HuH-7 (cell line): ENCODE measurements at regions not wholly inside any gene's neighbourhood (a gene's known extent, or its start where the extent isn't known, plus 50 kb on each side); places are given as distances from the start of the nearest gene placed in this dataset.
"Not testable (repeated sequence)": the region's sequence is repeated elsewhere in the genome, so short reads cannot be mapped to it uniquely, and the experiment has no call there.

Source experiments
- DNase-seq: peaks from one replicate; pipeline ENCODE4 v3.0.0; 2011; ENCODE audit warnings: low spot score

DNA sequence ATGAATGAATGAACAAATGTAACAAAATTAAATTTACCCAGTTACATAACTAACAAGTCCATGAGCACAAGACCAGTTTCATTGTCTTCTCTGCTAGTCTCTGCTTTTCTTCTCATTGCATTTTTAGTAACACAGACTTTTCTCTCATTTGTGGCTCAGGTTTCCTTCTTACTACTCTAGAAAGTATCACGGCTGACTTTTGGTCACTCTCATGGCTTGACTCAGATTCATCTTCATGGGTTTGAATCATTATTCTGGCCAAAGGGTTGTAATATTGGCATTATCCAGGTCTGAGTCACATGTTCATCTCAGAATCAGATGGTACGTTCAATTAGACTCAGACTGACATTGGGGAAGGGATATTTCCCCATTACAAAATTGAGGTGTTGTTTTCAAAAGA lies 121.5 kb upstream of the SATB1 start:
- DNase-seq, result no peak

DNA sequence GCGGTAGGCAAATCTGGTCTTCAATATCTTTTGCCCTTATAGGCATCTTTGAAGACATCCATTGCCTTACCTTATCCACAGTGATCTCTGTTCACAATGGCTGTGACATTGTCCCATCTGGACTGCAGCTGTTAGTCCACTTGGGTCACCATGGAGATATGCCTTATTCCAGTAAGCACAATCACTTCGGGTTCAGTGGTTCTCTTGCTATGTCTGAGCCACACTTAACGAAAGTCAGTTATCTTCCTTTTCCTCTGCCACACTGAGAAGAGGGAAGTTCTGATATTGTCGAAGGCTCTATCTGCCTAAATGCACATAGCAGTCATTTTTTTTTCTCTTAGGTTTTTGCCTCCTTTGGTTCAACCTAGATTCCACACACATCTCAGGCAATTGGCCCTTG lies 119.0 kb upstream of the SATB1 start:
- no peak for DNase-seq

DNA sequence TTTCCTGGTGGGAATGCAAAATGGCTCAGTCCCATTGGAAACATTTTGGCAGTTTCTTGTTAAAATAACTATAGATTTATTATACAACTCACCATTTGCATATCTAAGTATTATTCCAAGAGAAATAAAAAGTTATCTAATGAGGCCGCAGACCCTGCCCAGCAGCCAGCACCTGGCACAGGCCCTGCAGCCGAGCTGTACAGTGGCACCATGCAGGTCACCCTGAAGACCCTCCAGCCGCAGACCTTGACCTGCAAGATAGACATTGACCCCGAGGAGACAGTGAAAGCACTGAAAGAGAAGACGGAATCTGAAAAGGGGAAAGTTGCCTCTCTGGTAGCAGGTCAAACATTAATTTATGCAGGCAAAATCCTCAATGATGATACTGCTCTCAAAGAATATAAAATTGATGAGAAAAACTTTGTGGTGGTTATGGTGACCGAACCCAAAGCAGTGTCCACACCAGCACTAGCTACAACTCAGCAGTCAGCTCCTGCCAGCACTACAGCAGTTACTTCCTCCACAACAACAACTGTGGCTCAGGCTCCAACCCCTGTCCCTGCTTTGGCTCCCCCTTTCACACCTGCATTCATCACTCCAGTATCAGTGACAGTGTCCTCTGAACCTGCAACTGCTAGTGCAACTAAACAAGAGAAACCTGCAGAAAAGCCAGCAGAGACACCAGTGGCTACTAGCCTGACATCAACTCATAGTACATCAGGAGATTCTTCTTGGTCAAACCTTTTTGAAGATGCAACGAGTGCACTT lies 113.5 kb upstream of the SATB1 start:
- no peak for DNase-seq

DNA sequence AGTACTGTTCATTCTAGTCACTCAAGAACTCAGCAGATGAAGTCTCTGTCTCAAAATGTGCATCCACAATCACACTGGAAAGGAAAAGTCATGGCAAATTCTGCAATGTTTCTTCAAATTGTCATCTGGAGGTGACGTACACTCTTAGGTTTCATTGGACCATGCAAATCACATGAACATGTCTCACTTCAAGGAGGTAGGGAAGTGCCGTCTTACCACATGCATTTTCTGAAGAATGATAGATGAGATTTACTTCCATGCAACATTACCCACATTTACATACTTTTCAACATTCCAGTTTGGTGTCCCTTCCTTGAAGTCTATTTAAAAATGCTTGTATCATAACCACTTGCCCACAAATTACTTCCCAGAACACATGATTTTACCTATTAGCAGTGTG lies 107.9 kb upstream of the SATB1 start:
- DNase-seq, result no peak

DNA sequence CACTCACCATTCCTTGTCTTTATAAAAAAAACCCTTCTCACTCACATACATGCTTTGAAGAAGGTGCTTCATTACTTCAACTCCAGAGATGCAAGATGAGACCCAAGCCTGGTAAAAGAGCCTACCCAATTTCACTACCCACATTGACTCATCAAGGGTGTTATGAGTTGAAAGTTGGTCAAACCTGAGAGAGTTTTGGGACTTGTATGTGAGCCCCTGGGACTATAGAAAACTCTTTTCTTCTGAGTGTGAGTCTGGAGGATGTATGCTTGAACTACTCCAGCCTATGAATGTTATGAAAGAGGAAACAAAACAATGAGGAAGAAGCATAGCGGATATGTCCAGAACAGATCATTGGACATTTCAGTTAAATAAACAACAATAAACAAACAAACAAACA lies 106.5 kb upstream of the SATB1 start:
- DNase-seq, result no peak

DNA sequence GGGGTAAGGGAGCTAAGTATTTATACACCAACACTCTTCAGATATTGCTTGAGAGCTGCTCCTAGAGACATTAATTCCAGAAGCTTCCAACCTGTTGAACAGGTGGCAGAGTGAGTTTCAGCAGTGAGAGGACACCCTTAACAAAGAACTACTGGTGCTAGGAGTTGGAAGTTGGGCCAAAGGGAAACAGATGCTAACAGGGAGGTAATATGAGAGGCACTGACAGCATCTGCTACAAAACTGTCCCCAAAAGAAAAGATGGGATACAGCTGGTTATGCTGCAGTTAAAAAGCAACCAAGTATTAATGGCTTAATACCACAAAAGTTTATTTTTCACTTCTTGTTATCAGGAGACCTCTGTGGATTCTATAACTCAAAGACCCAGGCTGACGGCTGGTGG lies 104.5 kb upstream of the SATB1 start:
- no peak for DNase-seq

DNA sequence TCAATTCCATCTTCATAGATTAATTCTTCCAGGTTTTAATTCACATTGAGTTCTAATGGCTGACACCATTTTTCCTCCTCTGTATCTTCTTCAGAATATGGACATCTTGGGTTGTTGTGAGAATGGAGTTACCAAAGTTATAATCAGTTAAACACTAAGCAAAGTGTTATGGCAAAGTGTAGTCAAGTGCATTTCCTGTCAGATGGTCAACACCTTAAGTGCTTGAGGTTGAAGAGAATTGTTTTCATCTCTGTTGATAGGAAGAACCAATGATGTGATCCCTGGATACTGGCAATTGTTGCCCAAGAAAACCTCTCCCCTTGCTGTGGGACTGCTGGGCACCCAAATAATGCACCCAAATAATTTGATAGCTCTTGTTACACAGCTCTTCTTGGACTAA lies 102.6 kb upstream of the SATB1 start:
- DNase-seq, result no peak

DNA sequence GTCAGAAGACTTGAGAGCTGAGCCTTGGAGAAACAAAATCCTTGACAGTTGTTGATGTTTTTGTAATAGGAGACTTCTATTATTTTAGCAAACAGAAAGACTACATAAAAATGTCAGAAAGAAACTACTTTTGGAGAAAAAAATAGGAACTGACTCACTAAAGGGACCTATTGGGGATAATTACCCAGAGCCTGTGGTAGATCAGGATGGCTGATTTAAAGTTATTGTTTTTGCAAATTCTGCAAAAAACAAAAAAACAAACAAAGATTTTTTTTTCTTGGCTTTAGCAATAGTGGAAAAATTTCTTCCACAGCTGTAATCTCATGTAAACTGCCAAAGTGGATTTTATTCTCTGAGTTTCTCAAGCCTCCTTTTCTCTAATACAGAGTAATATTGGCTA lies 101.5 kb upstream of the SATB1 start:
- DNase-seq, result no peak

DNA sequence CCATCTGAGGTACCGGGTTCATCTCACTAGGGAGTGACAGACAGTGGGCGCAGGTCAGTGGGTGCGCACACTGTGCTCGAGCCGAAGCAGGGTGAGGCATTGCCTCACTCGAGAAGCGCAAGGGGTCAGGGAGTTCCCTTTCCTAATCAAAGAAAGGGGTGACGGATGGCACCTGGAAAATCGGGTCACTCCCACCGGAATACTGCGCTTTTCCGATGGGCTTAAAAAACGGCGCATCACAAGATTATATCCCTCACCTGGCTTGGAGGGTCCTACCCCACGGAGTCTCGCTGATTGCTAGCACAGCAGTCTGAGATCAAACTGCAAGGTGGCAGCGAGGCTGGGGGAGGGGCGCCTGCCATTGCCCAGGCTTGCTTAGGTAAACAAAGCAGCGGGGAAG lies 91.0 kb upstream of the SATB1 start:
- not testable (repeated sequence) for DNase-seq

DNA sequence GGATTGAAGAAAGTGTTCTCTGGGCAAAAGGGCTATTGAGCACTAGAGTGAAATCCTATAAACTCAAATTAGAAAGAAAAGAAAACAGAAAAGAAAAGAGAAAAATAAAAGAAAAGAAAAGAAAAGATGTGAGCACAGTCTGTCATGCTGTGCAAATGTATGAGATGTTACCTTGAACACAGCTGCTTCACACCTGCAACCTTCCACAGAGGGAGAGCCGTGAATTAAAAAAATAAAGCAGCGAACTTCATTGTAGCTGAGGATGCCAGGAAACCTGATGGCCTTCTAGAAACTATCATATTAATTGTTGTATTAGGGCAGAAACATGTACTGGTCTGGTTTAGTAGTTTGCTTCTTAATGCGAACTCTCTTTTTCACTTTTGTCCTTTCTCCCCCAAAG lies 88.0 kb upstream of the SATB1 start:
- DNase-seq, result no peak

DNA sequence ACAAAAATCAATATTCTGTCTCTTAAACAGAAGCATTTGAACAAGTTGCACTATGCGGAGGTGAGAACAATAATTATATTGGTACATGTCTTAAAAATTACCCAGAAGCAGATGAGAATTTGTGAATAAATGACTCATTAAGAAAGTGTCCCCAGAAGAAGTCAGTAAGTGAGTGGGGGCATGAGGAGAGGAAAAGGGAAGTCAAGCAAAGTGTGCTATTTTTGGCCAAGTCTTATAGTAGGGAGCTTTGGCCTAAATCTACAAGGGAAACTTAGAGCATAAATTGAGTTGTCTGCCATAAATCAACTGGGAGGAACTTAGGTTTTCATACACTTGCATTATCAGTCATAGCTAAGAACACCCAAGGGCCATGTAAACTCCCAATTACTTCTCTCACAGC lies 86.9 kb upstream of the SATB1 start:
- DNase-seq, result no peak

DNA sequence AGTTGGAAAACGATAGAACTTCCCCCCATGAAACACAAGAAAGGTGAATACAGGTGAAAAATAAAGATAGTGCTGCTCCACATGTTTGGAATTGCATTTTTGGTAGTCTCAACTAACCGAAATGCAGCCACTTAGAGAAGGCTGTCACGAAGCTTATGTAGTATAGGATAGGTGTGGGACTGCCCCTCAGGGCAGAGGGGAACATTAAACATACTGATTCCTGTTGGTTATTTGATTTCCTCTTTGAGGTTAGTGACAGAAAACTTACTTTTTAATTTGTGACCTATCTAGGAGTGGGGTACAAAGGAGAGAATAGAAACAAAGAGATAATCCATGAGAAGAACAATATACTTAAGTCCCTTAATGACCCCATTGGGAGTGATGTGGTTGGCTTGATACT lies 85.8 kb upstream of the SATB1 start:
- DNase-seq, result no peak

DNA sequence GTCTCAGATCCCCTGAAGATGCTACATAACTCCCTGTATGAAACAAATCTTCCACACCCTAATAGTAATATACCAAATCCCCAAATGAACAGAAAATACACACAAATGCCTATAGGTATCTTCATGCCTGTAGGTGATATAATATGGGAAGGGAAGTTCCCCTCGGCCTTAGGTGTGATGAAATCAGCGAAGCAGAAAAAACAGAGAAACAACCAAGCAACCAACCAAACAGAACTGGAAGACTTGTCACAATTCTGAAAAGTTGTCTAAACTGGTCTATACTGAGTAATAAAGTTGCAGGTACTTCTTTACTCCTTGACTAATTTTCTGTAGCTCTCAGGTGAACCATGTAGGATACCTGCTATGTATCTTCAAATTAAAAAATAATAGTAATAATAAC lies 82.2 kb upstream of the SATB1 start:
- no peak for DNase-seq

DNA sequence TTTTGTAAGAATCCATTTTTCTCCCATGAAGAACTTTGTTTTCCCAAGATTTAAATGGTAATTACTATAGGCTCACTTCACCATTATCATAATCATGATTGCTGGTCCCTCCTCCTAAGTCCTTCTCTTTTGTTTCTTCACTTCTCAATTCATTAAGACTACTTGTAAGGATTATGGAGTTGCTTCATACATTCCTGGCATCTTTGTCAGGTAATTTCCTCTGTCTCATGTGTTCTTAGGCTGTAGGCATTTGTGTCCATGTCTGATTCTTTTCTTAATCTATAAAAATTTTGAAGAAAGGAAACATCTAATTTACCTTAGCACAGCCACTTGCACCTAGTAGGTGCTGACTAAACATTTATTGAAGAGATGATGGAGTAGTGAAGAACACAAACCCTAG lies 79.9 kb upstream of the SATB1 start:
- no peak for DNase-seq

DNA sequence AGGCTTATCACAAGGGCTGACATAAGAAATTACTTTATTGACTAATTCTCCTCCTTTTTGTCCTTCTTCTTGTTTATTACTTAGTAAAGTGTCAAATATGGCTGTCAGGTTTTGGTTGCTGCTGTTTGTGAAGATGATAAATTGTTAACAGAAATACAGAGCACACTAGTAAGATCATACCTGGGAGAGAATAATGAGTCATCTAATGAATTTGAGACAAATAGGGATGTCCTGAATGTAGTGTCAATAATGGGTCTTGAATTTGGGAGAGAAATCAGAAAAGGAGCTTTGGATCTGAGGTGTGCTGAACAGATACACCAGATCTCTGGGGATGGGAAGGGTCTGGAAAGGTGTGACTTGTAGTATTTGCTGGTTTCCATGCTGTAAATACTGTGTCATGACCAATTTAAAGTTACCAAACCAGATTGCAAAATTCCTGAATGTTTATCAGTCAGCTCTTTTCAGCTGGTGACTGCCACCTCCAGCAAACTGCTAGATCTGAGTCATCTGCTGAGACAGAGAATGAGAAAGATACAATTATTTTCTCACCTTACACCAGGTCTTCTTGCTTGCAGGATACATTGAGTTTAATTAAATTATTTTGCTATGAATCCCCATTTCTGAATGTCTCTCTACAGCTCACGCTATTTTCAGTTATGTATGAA lies 76.7 kb upstream of the SATB1 start:
- no peak for DNase-seq

DNA sequence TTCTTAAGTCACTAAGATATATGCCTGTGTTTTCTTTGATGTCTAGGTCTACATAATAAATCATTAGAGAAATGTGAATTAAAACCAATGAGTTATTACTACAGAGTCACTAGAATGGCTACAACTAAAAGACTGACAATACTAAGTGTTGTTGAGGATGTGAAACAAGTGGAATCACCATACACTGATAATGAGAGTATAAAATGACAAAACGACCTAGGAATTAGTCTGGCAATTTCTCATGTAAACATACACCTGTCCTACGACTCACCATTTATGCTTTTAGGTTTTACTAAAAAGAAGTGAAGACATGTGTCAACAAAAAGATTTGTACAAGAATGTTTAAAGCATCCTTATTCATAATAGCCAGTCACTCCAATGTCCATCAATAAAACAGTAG lies 75.2 kb upstream of the SATB1 start:
- no peak for DNase-seq

DNA sequence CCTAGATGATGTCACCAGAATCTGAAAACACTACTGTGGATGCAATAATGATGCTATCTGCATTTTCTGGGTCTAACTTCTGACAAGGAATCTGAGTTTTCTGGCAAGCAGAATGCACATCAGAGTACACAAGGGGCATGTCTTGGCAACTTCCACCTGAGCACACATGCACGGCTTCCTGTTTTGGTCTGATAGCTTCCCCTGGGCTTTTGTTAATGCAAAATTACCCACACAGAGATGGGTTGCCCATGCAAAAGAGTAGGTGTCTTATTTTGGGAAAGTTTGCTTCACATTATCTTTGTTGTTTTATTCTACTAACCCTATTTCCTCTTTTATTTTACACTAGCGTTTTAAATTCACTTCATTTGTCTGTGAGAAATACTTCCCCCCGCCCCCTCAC lies 74.2 kb upstream of the SATB1 start:
- DNase-seq, result no peak

DNA sequence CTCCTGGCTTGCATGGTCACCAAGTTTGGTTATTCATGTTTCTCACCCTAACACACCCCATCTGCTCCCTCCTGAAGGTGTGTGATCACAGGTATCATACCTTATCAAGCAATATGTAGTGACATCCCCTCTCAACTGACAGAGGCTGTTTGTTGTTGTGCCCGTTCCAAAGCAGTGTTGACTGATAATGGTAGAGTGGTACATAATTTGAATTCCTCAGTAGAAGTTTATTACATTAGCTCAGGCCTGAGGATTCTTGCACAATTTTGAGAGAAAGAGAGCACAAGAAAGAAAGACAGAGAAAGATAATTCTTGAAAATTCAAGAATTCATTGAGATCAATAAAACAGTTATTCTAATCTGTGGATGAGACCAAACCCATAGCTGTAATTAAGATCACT lies 69.1 kb upstream of the SATB1 start:
- DNase-seq, result no peak

DNA sequence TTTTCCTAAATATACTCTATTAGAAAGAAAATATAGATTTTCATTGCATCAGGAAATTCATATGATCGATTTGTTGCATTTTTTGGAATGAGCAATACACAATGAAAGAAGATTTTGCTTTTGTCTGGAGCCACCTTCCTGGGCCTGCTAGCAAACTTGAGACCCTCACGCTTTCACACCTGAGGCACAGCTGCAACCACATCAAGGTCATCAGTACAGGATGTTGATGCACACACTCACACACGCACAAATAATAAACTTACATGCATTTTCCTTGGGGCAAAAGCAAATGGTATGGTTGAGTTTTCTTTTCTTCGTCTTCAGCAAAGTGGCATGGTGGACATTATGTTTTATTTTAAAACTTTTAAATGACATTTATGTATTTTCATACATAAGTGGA lies 64.8 kb upstream of the SATB1 start:
- DNase-seq, result no peak

DNA sequence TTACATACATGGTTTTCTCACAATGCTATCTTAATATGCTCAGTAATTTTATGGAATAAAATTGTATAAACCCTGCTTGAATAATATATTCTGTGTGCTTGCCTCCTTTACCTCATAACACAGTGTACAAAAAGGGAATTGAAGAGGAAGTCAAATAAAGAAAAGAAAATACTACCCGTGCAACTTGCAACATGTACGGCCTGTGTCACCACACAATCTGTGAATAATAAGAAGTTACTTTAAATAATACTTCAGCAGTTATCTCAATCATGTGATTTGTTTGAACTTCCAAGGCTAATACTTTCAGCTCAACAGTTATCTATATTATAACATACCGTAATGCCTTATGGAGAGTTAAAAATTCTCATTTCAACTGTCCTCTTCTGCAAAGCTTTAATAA lies 58.1 kb upstream of the SATB1 start:
- DNase-seq, result no peak

DNA sequence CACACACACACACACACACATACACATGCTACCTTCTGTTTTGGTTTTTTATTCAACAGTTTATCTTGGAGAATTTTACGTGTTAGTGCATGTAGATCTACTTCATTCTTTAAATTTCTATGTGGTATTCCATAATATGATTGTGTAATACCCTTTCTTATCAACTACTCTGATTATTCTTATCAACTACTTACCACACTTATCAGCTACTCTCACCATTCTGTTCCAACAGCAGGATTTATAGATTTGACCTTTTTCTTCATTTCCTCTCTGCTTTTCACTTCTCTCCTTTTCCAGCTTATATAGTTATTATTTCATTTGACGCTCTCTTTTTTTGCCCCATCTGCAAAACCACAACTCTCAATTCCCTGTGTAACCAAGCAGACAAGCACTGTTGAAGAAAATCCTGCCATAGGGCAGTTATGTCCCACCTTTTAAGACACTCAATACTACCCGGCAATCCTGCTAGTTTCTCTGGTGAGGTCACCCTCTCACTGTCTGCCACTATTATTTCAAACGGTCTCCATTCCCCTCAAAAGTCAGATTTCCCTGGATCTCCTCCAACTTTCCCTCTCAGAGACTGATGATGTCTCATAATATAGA lies 56.9 kb upstream of the SATB1 start:
- no peak for DNase-seq

DNA sequence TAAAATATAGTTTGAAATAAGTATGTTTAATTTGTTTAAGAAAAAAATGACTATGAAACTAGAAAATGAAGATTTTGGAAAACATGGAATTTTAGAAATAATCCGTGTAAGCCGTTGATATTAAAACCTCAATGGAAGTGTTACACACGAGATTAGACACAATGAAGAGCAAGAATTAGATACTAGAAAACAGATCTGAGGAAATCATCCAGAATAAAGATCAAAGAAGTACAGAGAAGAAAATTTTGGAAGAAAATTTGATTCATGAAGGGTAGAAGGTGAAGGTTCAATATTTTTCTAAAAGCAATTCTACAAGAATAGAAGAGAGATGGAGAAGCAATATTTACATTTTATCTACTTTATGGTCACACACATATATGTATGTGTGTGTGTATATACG lies 52.5 kb upstream of the SATB1 start:
- no peak for DNase-seq
